Neural progenitor cell (in vitro differentiated cells): ENCODE measurements at regions not wholly inside any gene's neighbourhood (a gene's known extent, or its start where the extent isn't known, plus 50 kb on each side); places are given as distances from the start of the nearest gene placed in this dataset.

Experiments
- DNase-seq: peaks from one replicate; pipeline ENCODE4 v3.0.0-alpha.2; 2016; ENCODE audit warnings: low spot score
- H2AFZ ChIP-seq: fragments of 200-600 bp; sonication (generic); replicated peaks from 2 replicates; pipeline ENCODE4 v1.6.1; 2016; ENCODE audit warnings: antibody characterized with exemption
- H3F3A ChIP-seq: fragments of 200-600 bp; sonication (generic); 2 replicates; pipeline ENCODE4 v1.6.1; 2016; ENCODE audit warnings: antibody characterized with exemption, low read depth
- H3K27ac ChIP-seq: fragments of 200-600 bp; sonication (generic); 2 replicates; pipeline ENCODE4 v1.5.1; 2016; ENCODE audit warnings: mild to moderate bottlenecking
- H3K27me3 ChIP-seq: fragments of 200-600 bp; sonication (generic); 2 replicates; pipeline ENCODE4 v1.6.1; 2016; ENCODE audit warnings: mild to moderate bottlenecking, moderate library complexity
- H3K36me3 ChIP-seq: fragments of 200-600 bp; sonication (generic); 2 replicates; pipeline ENCODE4 v1.5.1; 2016
- H3K4me1 ChIP-seq: fragments of 200-600 bp; sonication (generic); 2 replicates; pipeline ENCODE4 v1.6.1; 2016; ENCODE audit warnings: mixed run types
- H3K4me2 ChIP-seq: fragments of 200-600 bp; sonication (generic); 2 replicates; pipeline ENCODE4 v1.6.1; 2016
- H3K4me3 ChIP-seq: fragments of 200-600 bp; sonication (generic); 2 replicates; pipeline ENCODE4 v1.5.1; 2016
- H3K79me2 ChIP-seq: fragments of 200-600 bp; sonication (generic); 2 replicates; pipeline ENCODE4 v1.6.1; 2016; ENCODE audit warnings: low read depth
- H3K9ac ChIP-seq: fragments of 200-600 bp; sonication (generic); 2 replicates; pipeline ENCODE4 v1.6.1; 2016
- H3K9me3 ChIP-seq: fragments of 200-600 bp; sonication (generic); 2 replicates; pipeline ENCODE4 v1.5.1; 2016; ENCODE audit warnings: low read depth
- H4K20me1 ChIP-seq: fragments of 200-600 bp; sonication (generic); 2 replicates; pipeline ENCODE4 v1.6.1; 2016; ENCODE audit warnings: low read depth
- H3K27ac Mint-ChIP-seq: 3 replicates; pipeline ENCODE4 v1.8.0; 2021; ENCODE audit warnings: mixed read lengths
- H3K27me3 Mint-ChIP-seq: 2 replicates; pipeline ENCODE4 v1.8.0; 2022; ENCODE audit warnings: low read depth, mild to moderate bottlenecking, inconsistent platforms, moderate library complexity, mixed read lengths; ENCODE audit not compliant: insufficient read depth
- H3K36me3 Mint-ChIP-seq: 3 replicates; pipeline ENCODE4 v1.8.0; 2021; ENCODE audit warnings: mixed read lengths
- H3K4me1 Mint-ChIP-seq: 3 replicates; pipeline ENCODE4 v1.8.0; 2021; ENCODE audit warnings: mixed read lengths
- H3K4me3 Mint-ChIP-seq: 3 replicates; pipeline ENCODE4 v1.8.0; 2021; ENCODE audit warnings: mild to moderate bottlenecking, moderate library complexity, mixed read lengths
- H3K9me3 Mint-ChIP-seq: 3 replicates; pipeline ENCODE4 v1.8.0; 2020; ENCODE audit warnings: mixed read lengths
- EZH2 ChIP-seq: fragments of 200-600 bp; sonication (generic); IDR thresholded peaks from 2 replicates; pipeline ENCODE4 v1.6.1; 2017; ENCODE audit warnings: antibody characterized with exemption, mild to moderate bottlenecking, moderate library complexity
- EZH2phosphoT487 ChIP-seq: fragments of 200-600 bp; sonication (generic); IDR thresholded peaks from 2 replicates; pipeline ENCODE4 v1.6.1; 2017; ENCODE audit warnings: antibody characterized with exemption
- TF ChIP-seq, protein P1 (sequence below): fragments of 200-600 bp; sonication (generic); IDR thresholded peaks from 2 replicates; pipeline ENCODE4 v1.5.1; 2017; ENCODE audit warnings: antibody characterized with exemption, mild to moderate bottlenecking

DNA sequence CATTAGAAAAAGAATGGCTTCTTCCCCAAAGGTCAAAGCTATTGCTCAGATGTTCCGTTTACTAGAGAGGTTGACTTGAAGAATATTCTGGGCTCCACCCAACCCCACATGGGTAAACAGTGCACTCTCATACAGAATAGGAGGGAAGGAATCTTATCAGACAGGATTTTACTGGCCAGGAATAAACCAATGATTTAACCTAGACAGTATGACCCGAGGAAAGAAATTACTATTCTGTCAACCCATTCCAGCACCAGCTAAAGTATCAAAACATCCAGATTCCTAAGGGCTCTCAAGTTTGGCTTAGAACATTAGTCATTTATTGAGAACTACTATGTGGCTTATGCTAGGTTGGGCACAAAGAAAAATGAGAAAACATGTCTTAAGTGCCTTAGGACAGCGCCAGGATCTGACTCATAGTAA, 493.6 kb upstream of the KLF4 start:
- Histone ChIP-seq H4K20me1 (no peaks in the 10 kb centered on the region), H3K27ac (no peak overlapping the region), H3K9me3 (no peaks in the 10 kb centered on the region), H3K27me3 (no peaks in the 10 kb centered on the region), H3K36me3 (no peaks in the 10 kb centered on the region), H3K4me1 (no peaks in the 10 kb centered on the region), H3K9ac (no peak overlapping the region), H3F3A (no peaks in the 10 kb centered on the region), H2AFZ (no peak overlapping the region), H3K4me2 (no peak overlapping the region), H3K79me2 (no peaks in the 10 kb centered on the region), H3K4me3 (no peak overlapping the region)
- Mint-ChIP-seq H3K4me1 (no peaks in the 10 kb centered on the region), H3K4me3 (no peak overlapping the region), H3K27ac (no peak overlapping the region), H3K27me3 (peaks cover 4% of the 10 kb centered on the region), H3K9me3 (no peaks in the 10 kb centered on the region), H3K36me3 (no peaks in the 10 kb centered on the region)
- TF ChIP-seq EZH2, result no peak
- no peak for DNase-seq

DNA sequence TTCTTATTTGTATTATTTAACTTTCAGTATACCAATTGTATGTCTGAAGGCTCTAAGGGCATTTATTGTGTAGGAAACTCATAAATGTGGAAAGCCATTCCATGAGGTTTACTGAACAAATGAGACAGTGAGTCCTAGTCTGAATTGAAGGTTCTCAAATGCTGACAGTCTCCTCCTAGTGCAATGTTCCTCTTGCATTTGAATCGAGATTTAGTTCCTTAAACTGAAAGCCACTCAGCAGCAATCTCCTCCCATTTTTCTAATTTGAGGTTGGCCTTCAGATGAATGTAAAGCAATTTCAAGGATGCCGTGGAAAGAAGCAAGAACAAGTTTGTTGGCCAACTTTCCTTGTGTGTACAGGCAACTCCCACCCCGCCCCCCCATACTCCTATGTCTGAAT, 493.2 kb upstream of the KLF4 start:
- H3K27me3 ChIP-seq, result no peaks in the 10 kb centered on the region
- Mint-ChIP-seq H3K9me3 (no peaks in the 10 kb centered on the region), H3K4me3 (no peak overlapping the region), H3K4me1 (no peaks in the 10 kb centered on the region), H3K27me3 (peaks cover 4% of the 10 kb centered on the region), H3K36me3 (no peaks in the 10 kb centered on the region), H3K27ac (no peak overlapping the region)
- no peak overlapping the region for H3K4me3 ChIP-seq
- H3K36me3 ChIP-seq, result no peaks in the 10 kb centered on the region
- H3K9ac ChIP-seq, result no peak overlapping the region
- no peak overlapping the region for H2AFZ ChIP-seq
- no peak for TF ChIP-seq EZH2
- TF ChIP-seq EZH2phosphoT487, result no peak
- TF ChIP-seq, protein P1, sequence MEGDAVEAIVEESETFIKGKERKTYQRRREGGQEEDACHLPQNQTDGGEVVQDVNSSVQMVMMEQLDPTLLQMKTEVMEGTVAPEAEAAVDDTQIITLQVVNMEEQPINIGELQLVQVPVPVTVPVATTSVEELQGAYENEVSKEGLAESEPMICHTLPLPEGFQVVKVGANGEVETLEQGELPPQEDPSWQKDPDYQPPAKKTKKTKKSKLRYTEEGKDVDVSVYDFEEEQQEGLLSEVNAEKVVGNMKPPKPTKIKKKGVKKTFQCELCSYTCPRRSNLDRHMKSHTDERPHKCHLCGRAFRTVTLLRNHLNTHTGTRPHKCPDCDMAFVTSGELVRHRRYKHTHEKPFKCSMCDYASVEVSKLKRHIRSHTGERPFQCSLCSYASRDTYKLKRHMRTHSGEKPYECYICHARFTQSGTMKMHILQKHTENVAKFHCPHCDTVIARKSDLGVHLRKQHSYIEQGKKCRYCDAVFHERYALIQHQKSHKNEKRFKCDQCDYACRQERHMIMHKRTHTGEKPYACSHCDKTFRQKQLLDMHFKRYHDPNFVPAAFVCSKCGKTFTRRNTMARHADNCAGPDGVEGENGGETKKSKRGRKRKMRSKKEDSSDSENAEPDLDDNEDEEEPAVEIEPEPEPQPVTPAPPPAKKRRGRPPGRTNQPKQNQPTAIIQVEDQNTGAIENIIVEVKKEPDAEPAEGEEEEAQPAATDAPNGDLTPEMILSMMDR, result no peak
- no peaks in the 10 kb centered on the region for H3K9me3 ChIP-seq
- no peaks in the 10 kb centered on the region for H3K79me2 ChIP-seq
- H3K4me2 ChIP-seq, result no peak overlapping the region
- no peak for DNase-seq
- H3F3A ChIP-seq, result no peaks in the 10 kb centered on the region
- no peak overlapping the region for H3K27ac ChIP-seq
- H4K20me1 ChIP-seq, result no peaks in the 10 kb centered on the region
- H3K4me1 ChIP-seq, result no peaks in the 10 kb centered on the region

DNA sequence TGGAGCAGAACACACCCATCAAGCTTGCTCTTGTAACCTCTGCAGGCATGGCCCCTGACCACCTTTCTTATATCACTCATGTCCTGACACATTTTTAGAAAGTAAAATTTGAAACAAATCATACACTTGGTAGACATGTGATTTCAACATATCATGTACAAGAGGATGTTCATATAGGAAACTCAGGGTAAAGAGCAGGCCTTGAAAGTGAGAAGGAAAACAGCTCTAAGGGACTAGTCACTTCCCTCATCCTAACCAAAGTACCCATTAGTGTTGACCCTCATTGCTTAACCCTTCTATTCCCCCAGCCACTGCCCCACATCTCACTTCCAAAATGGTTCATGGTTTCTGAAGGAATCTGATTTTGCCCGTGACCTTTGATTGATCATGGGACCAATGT, 492.4 kb upstream of the KLF4 start:
- Mint-ChIP-seq H3K27me3 (peaks cover 4% of the 10 kb centered on the region), H3K36me3 (no peaks in the 10 kb centered on the region), H3K27ac (no peak overlapping the region), H3K4me3 (no peak overlapping the region), H3K9me3 (no peaks in the 10 kb centered on the region), H3K4me1 (no peaks in the 10 kb centered on the region)
- DNase-seq, result no peak
- no peaks in the 10 kb centered on the region for H3F3A ChIP-seq
- H3K27me3 ChIP-seq, result no peaks in the 10 kb centered on the region
- no peaks in the 10 kb centered on the region for H3K79me2 ChIP-seq
- no peaks in the 10 kb centered on the region for H3K4me1 ChIP-seq
- no peak overlapping the region for H3K9ac ChIP-seq
- H3K9me3 ChIP-seq, result no peaks in the 10 kb centered on the region
- no peaks in the 10 kb centered on the region for H4K20me1 ChIP-seq
- no peak overlapping the region for H3K27ac ChIP-seq
- no peak overlapping the region for H3K4me2 ChIP-seq
- no peaks in the 10 kb centered on the region for H3K36me3 ChIP-seq
- no peak overlapping the region for H3K4me3 ChIP-seq
- no peak for TF ChIP-seq EZH2
- no peak overlapping the region for H2AFZ ChIP-seq

DNA sequence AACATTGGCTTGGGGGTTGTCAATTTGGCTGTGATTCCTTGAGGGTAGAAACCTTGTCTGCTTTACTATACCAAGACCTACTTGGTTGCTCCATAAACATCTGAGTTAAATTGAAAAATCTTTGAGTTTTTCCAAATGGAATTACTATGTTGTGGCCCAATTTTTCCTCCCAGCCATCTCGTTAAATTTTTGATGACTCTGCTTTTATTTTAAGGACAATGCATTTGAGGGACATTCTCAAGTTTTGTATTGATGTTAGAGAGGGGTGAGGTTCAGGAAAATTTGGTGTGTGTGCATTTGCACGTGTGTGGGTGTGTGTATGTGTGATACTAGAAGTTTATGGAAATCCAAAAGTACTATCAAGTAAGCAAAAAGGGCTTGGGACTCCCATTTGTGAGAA, 491.4 kb upstream of the KLF4 start:
- H3K79me2 ChIP-seq, result no peaks in the 10 kb centered on the region
- H3K4me3 ChIP-seq, result no peak overlapping the region
- no peak overlapping the region for H3K4me2 ChIP-seq
- no peaks in the 10 kb centered on the region for H3K36me3 Mint-ChIP-seq
- no peak overlapping the region for H3K27ac ChIP-seq
- no peaks in the 10 kb centered on the region for H3K27me3 Mint-ChIP-seq
- no peak overlapping the region for H3K27ac Mint-ChIP-seq
- H3K36me3 ChIP-seq, result no peaks in the 10 kb centered on the region
- DNase-seq, result no peak
- H3K4me3 Mint-ChIP-seq, result no peak overlapping the region
- no peaks in the 10 kb centered on the region for H4K20me1 ChIP-seq
- TF ChIP-seq EZH2phosphoT487 (no peak), EZH2 (no peak)
- TF ChIP-seq, protein P1, result no peak
- no peak overlapping the region for H2AFZ ChIP-seq
- no peaks in the 10 kb centered on the region for H3K4me1 Mint-ChIP-seq
- no peaks in the 10 kb centered on the region for H3K9me3 Mint-ChIP-seq
- no peaks in the 10 kb centered on the region for H3K27me3 ChIP-seq
- no peaks in the 10 kb centered on the region for H3F3A ChIP-seq
- H3K9me3 ChIP-seq, result no peaks in the 10 kb centered on the region
- no peaks in the 10 kb centered on the region for H3K4me1 ChIP-seq
- no peak overlapping the region for H3K9ac ChIP-seq
